ENCODE measurements at regions not wholly inside any gene's neighbourhood (a gene's known extent, or its start where the extent isn't known, plus 50 kb on each side); places are given as distances from the start of the nearest gene placed in this dataset.

GRCh38 chr12:82176761-82177490 is 181.3 kb downstream of the CCDC59 start:
- TF ChIP-seq POLR2A (IDR thresholded peaks at IDR 0.05; ENCODE audit: low read depth, low read length) (no peak), POLR2AphosphoS5 (IDR thresholded peaks at IDR 0.05; ENCODE audit: low read depth, low read length) (no peak), POU2F2 (IDR thresholded peaks at IDR 0.05; ENCODE audit: low read depth, low read length) (no peak), TAF1 (IDR thresholded peaks at IDR 0.05; ENCODE audit: low read depth, low read length) (no peak), SPI1 (IDR thresholded peaks at IDR 0.05; ENCODE audit: low read depth, low read length) (no peak), PAX5 (IDR thresholded peaks at IDR 0.05; ENCODE audit: insufficient read depth, low read length, severe bottlenecking) (no peak)
- FAIRE-seq = no peak
- no peak for DNase-seq (ENCODE audit: insufficient read length, low spot score)

GRCh38 chr12:82176026-82176425 is 182.2 kb downstream of the CCDC59 start:
- no peak for TF ChIP-seq POU2F2 (IDR thresholded peaks at IDR 0.05; ENCODE audit: low read depth, low read length)
- no peak for TF ChIP-seq POLR2AphosphoS5 (IDR thresholded peaks at IDR 0.05; ENCODE audit: low read depth, low read length)
- TF ChIP-seq TAF1 (IDR thresholded peaks at IDR 0.05; ENCODE audit: low read depth, low read length) = no peak
- TF ChIP-seq PAX5 (IDR thresholded peaks at IDR 0.05; ENCODE audit: insufficient read depth, low read length, severe bottlenecking) = no peak
- TF ChIP-seq POLR2A (IDR thresholded peaks at IDR 0.05; ENCODE audit: low read depth, low read length) = no peak
- TF ChIP-seq SPI1 (IDR thresholded peaks at IDR 0.05; ENCODE audit: low read depth, low read length) = no peak
- DNase-seq (ENCODE audit: insufficient read length, low spot score) (no peak), FAIRE-seq (no peak)

- DNase-seq (ENCODE audit: insufficient read length, low spot score) (no peak), FAIRE-seq (no peak)
- no peak for TF ChIP-seq TAF1 (IDR thresholded peaks at IDR 0.05; ENCODE audit: low read depth, low read length)
- TF ChIP-seq POLR2AphosphoS5 (IDR thresholded peaks at IDR 0.05; ENCODE audit: low read depth, low read length) = no peak
- no peak for TF ChIP-seq POU2F2 (IDR thresholded peaks at IDR 0.05; ENCODE audit: low read depth, low read length)
- no peak for TF ChIP-seq SPI1 (IDR thresholded peaks at IDR 0.05; ENCODE audit: low read depth, low read length)
- TF ChIP-seq POLR2A (IDR thresholded peaks at IDR 0.05; ENCODE audit: low read depth, low read length) = no peak
- no peak for TF ChIP-seq PAX5 (IDR thresholded peaks at IDR 0.05; ENCODE audit: insufficient read depth, low read length, severe bottlenecking)
Measured at GRCh38 chr12:82174936-82175335, 183.3 kb downstream of the CCDC59 start.

GRCh38 chr12:82174383-82174782 is 183.8 kb downstream of the CCDC59 start:
- TF ChIP-seq POLR2AphosphoS5 (IDR thresholded peaks at IDR 0.05; ENCODE audit: low read depth, low read length) = no peak
- TF ChIP-seq POLR2A (IDR thresholded peaks at IDR 0.05; ENCODE audit: low read depth, low read length) = no peak
- no peak for TF ChIP-seq PAX5 (IDR thresholded peaks at IDR 0.05; ENCODE audit: insufficient read depth, low read length, severe bottlenecking)
- TF ChIP-seq TAF1 (IDR thresholded peaks at IDR 0.05; ENCODE audit: low read depth, low read length) = no peak
- no peak for TF ChIP-seq POU2F2 (IDR thresholded peaks at IDR 0.05; ENCODE audit: low read depth, low read length)
- TF ChIP-seq SPI1 (IDR thresholded peaks at IDR 0.05; ENCODE audit: low read depth, low read length) = no peak
- FAIRE-seq = no peak
- no peak for DNase-seq (ENCODE audit: insufficient read length, low spot score)

- TF ChIP-seq POU2F2 (IDR thresholded peaks at IDR 0.05; ENCODE audit: low read depth, low read length) (no peak), POLR2AphosphoS5 (IDR thresholded peaks at IDR 0.05; ENCODE audit: low read depth, low read length) (no peak), TAF1 (IDR thresholded peaks at IDR 0.05; ENCODE audit: low read depth, low read length) (no peak), PAX5 (IDR thresholded peaks at IDR 0.05; ENCODE audit: insufficient read depth, low read length, severe bottlenecking) (no peak), POLR2A (IDR thresholded peaks at IDR 0.05; ENCODE audit: low read depth, low read length) (no peak), SPI1 (IDR thresholded peaks at IDR 0.05; ENCODE audit: low read depth, low read length) (no peak)
- FAIRE-seq = no peak
- DNase-seq (ENCODE audit: insufficient read length, low spot score) = no peak
Measured at GRCh38 chr12:82149045-82149444, 209.1 kb downstream of the CCDC59 start.

GRCh38 chr12:82146740-82147139 is 211.4 kb downstream of the CCDC59 start:
- FAIRE-seq = no peak
- no peak for TF ChIP-seq POU2F2 (IDR thresholded peaks at IDR 0.05; ENCODE audit: low read depth, low read length)
- no peak for TF ChIP-seq POLR2A (IDR thresholded peaks at IDR 0.05; ENCODE audit: low read depth, low read length)
- no peak for TF ChIP-seq PAX5 (IDR thresholded peaks at IDR 0.05; ENCODE audit: insufficient read depth, low read length, severe bottlenecking)
- no peak for TF ChIP-seq TAF1 (IDR thresholded peaks at IDR 0.05; ENCODE audit: low read depth, low read length)
- no peak for TF ChIP-seq SPI1 (IDR thresholded peaks at IDR 0.05; ENCODE audit: low read depth, low read length)
- TF ChIP-seq POLR2AphosphoS5 (IDR thresholded peaks at IDR 0.05; ENCODE audit: low read depth, low read length) = no peak
- no peak for DNase-seq (ENCODE audit: insufficient read length, low spot score)

GRCh38 chr12:82144505-82144904 is 213.7 kb downstream of the CCDC59 start:
- FAIRE-seq (no peak), DNase-seq (ENCODE audit: insufficient read length, low spot score) (no peak)
- TF ChIP-seq POLR2AphosphoS5 (IDR thresholded peaks at IDR 0.05; ENCODE audit: low read depth, low read length) (no peak), SPI1 (IDR thresholded peaks at IDR 0.05; ENCODE audit: low read depth, low read length) (no peak), POU2F2 (IDR thresholded peaks at IDR 0.05; ENCODE audit: low read depth, low read length) (no peak), POLR2A (IDR thresholded peaks at IDR 0.05; ENCODE audit: low read depth, low read length) (no peak), TAF1 (IDR thresholded peaks at IDR 0.05; ENCODE audit: low read depth, low read length) (no peak), PAX5 (IDR thresholded peaks at IDR 0.05; ENCODE audit: insufficient read depth, low read length, severe bottlenecking) (no peak)

GRCh38 chr12:82132390-82132789 is 225.8 kb downstream of the CCDC59 start:
- FAIRE-seq = no peak
- no peak for TF ChIP-seq SPI1 (IDR thresholded peaks at IDR 0.05; ENCODE audit: low read depth, low read length)
- no peak for TF ChIP-seq TAF1 (IDR thresholded peaks at IDR 0.05; ENCODE audit: low read depth, low read length)
- TF ChIP-seq POLR2A (IDR thresholded peaks at IDR 0.05; ENCODE audit: low read depth, low read length) = no peak
- no peak for TF ChIP-seq POLR2AphosphoS5 (IDR thresholded peaks at IDR 0.05; ENCODE audit: low read depth, low read length)
- no peak for TF ChIP-seq POU2F2 (IDR thresholded peaks at IDR 0.05; ENCODE audit: low read depth, low read length)
- TF ChIP-seq PAX5 (IDR thresholded peaks at IDR 0.05; ENCODE audit: insufficient read depth, low read length, severe bottlenecking) = no peak

GRCh38 chr12:82130762-82131161 is 227.4 kb downstream of the CCDC59 start:
- DNase-seq (ENCODE audit: insufficient read length, low spot score) (no peak), FAIRE-seq (no peak)
- TF ChIP-seq POLR2A (IDR thresholded peaks at IDR 0.05; ENCODE audit: low read depth, low read length) (no peak), POU2F2 (IDR thresholded peaks at IDR 0.05; ENCODE audit: low read depth, low read length) (no peak), TAF1 (IDR thresholded peaks at IDR 0.05; ENCODE audit: low read depth, low read length) (no peak), PAX5 (IDR thresholded peaks at IDR 0.05; ENCODE audit: insufficient read depth, low read length, severe bottlenecking) (no peak), SPI1 (IDR thresholded peaks at IDR 0.05; ENCODE audit: low read depth, low read length) (no peak), POLR2AphosphoS5 (IDR thresholded peaks at IDR 0.05; ENCODE audit: low read depth, low read length) (no peak)

More at GRCh38 chr12:82132390-82132789, 225.8 kb downstream of the CCDC59 start:
- DNase-seq (ENCODE audit: insufficient read length, low spot score) = no peak

All from GM12891 (cell line).